Head of caudate nucleus (tissue), 42 donors: ENCODE measurements at regions not wholly inside any gene's neighbourhood (a gene's known extent, or its start where the extent isn't known, plus 50 kb on each side); places are given as distances from the start of the nearest gene placed in this dataset.

Source experiments
- DNase-seq, 42 donors: peaks; one replicate each; pipeline versions ENCODE4 v3.0.0 to v3.0.0-alpha.2; 2020 to 2021; ENCODE audit warnings: mixed read lengths in 7 of 42
- intact Hi-C: fragments of 100-400 bp; cut with DNase I; formaldehyde crosslinking; loops from one replicate; pipeline ENCODE4 v1.15.0; 2022

- DNase-seq, result no peak
- intact Hi-C loops, result no loop called here
Observed at GRCh38 chr6:82704045-82704444, 340.4 kb downstream of the TPBG start.

- no peak for DNase-seq
- intact Hi-C loops, result no loop called here
Observed at GRCh38 chr6:82705579-82705978, 342.0 kb downstream of the TPBG start.

GRCh38 chr6:82711105-82711827 lies 347.6 kb downstream of the TPBG start:
- DNase-seq, result peak; percentile 22 to 84 (median 60)
- intact Hi-C loops, result no loop called here

GRCh38 chr6:82711971-82712370 lies 348.4 kb downstream of the TPBG start:
- intact Hi-C loops, result no loop called here
- peak in 11 of 42 donors; percentile 4 to 49 (median 18) for DNase-seq

- DNase-seq, result no peak
- intact Hi-C loops, result no loop called here
Observed at GRCh38 chr6:82712389-82712788, 348.8 kb downstream of the TPBG start.

- intact Hi-C loops, result no loop called here
- no peak for DNase-seq
Observed at GRCh38 chr6:82712826-82713225, 349.2 kb downstream of the TPBG start.

- intact Hi-C loops, result no loop called here
- DNase-seq, result no peak
Observed at GRCh38 chr6:82720992-82721391, 344.6 kb downstream of the UBE3D start.

GRCh38 chr6:82735790-82736189 lies 329.9 kb downstream of the UBE3D start:
- intact Hi-C loops, result no loop called here
- no peak for DNase-seq

- no peak for DNase-seq
Observed at GRCh38 chr6:82737965-82738364, 327.7 kb downstream of the UBE3D start.

GRCh38 chr6:82738773-82739172 lies 326.9 kb downstream of the UBE3D start:
- intact Hi-C loops, result no loop called here
- no peak for DNase-seq

More at GRCh38 chr6:82737965-82738364, 327.7 kb downstream of the UBE3D start:
- intact Hi-C loops, result no loop called here

GRCh38 chr6:82739303-82739702 lies 326.3 kb downstream of the UBE3D start:
- DNase-seq, result no peak
- intact Hi-C loops, result no loop called here

- intact Hi-C loops, result no loop called here
- DNase-seq, result peak in 7 of 42 donors; percentile 4 to 44 (median 15)
Observed at GRCh38 chr6:82740072-82740471, 325.6 kb downstream of the UBE3D start.

GRCh38 chr6:82741325-82741995 lies 324.2 kb downstream of the UBE3D start:
- intact Hi-C loops, result no loop called here
- DNase-seq, result no peak

GRCh38 chr6:82741996-82742385 lies 323.6 kb downstream of the UBE3D start:
- no peak for DNase-seq
- intact Hi-C loops, result no loop called here

GRCh38 chr6:82744286-82745015 lies 321.2 kb downstream of the UBE3D start:
- no peak for DNase-seq
- intact Hi-C loops, result no loop called here

GRCh38 chr6:82750556-82750955 lies 315.1 kb downstream of the UBE3D start:
- intact Hi-C loops, result no loop called here
- DNase-seq, result no peak

- intact Hi-C loops, result no loop called here
Observed at GRCh38 chr6:82751718-82752117, 313.9 kb downstream of the UBE3D start.

GRCh38 chr6:82761674-82762345 lies 303.8 kb downstream of the UBE3D start:
- no peak for DNase-seq
- intact Hi-C loops, result no loop called here

More at GRCh38 chr6:82751718-82752117, 313.9 kb downstream of the UBE3D start:
- no peak for DNase-seq

- no peak for DNase-seq
- intact Hi-C loops, result no loop called here
Observed at GRCh38 chr6:82766476-82766875, 299.2 kb downstream of the UBE3D start.

GRCh38 chr6:82767037-82767436 lies 298.6 kb downstream of the UBE3D start:
- DNase-seq, result no peak

More at GRCh38 chr6:82767037-82767436, 298.6 kb downstream of the UBE3D start:
- intact Hi-C loops, result no loop called here
